Fibroblast of mammary gland (primary cell): ENCODE measurements at regions not wholly inside any gene's neighbourhood (a gene's known extent, or its start where the extent isn't known, plus 50 kb on each side); places are given as distances from the start of the nearest gene placed in this dataset.

Experiments used
- DNase-seq: peaks from one replicate; pipeline ENCODE4 v3.0.0-alpha.2; 2010; ENCODE audit warnings: low read depth
- H3K4me3 ChIP-seq: 2 replicates; pipeline ENCODE4 v1.5.1; 2011; ENCODE audit warnings: low read depth, mild to moderate bottlenecking, low read length, moderate library complexity; ENCODE audit not compliant: control insufficient read depth
- CTCF ChIP-seq: conservative IDR thresholded peaks from 2 replicates; pipeline ENCODE4 v1.5.1; 2011; ENCODE audit warnings: low read depth, low read length, inconsistent platforms; ENCODE audit not compliant: control insufficient read depth, insufficient read depth

- DNase-seq: no peak
- no peak overlapping the region for H3K4me3 ChIP-seq
- TF ChIP-seq CTCF: no peak
Observed at GRCh38 chr4:122671919-122672490, 51.1 kb upstream of the IL21 start.

GRCh38 chr4:122673252-122673651, 52.4 kb upstream of the IL21 start:
- no peak for TF ChIP-seq CTCF
- peak; percentile 49 for DNase-seq
- H3K4me3 ChIP-seq: no peak overlapping the region

- no peak overlapping the region for H3K4me3 ChIP-seq
- TF ChIP-seq CTCF: no peak
- DNase-seq: no peak
Observed at GRCh38 chr4:122674371-122674770, 53.5 kb upstream of the IL21 start.

- no peak for DNase-seq
- TF ChIP-seq CTCF: no peak
- H3K4me3 ChIP-seq: no peak overlapping the region
Observed at GRCh38 chr4:122679317-122679716, 53.2 kb upstream of the BBS12 start.

- TF ChIP-seq CTCF: no peak
- no peak for DNase-seq
- H3K4me3 ChIP-seq: no peak overlapping the region
Observed at GRCh38 chr4:122679946-122680345, 52.6 kb upstream of the BBS12 start.

- no peak overlapping the region for H3K4me3 ChIP-seq
- DNase-seq: no peak
- no peak for TF ChIP-seq CTCF
Observed at GRCh38 chr4:122681568-122681967, 50.9 kb upstream of the BBS12 start.
